A549 (cell line): ENCODE measurements at regions not wholly inside any gene's neighbourhood (a gene's known extent, or its start where the extent isn't known, plus 50 kb on each side); places are given as distances from the start of the nearest gene placed in this dataset.

Source experiments
- ATAC-seq, 2 experiments: fragments of 200-7000 bp in 1 of 2; fragments of >200 bp in 1 of 2; cut with Nextera tagmentation in 1 of 2; cut with Tn5 transposase in 1 of 2; 3 replicates each; pipeline versions ENCODE4 v1.8.0 to v1.9.1; 2018 to 2020; ENCODE audit warnings: mild to moderate bottlenecking in 1 of 2, moderate library complexity in 1 of 2
- CTCF ChIA-PET: fragments of 300-600 bp; sonication (Branson Sonifier 250); formaldehyde crosslinking; extraction: SDS; loops from one replicate; lab custom pipeline; 2021; ENCODE audit warnings: antibody characterized with exemption, inconsistent platforms; lab: Yijun Ruan, JAX
- POLR2A ChIA-PET: fragments of 350-600 bp; formaldehyde crosslinking; extraction: SDS; loops from one replicate; lab custom pipeline; 2021; ENCODE audit warnings: antibody characterized with exemption, inconsistent platforms; lab: Yijun Ruan, JAX
- DNase-seq, 2 experiments: peaks; one replicate each; pipeline versions ENCODE4 v3.0.0 to v3.0.0-alpha.2; 2011 to 2016; ENCODE audit warnings: low read depth in 1 of 2, low spot score in 1 of 2
- FAIRE-seq: peaks from 2 replicates; lab custom pipeline; 2011; peaks lifted over from hg19 to GRCh38; lab: Jason Lieb, UNC
- H3K27ac ChIP-seq, 2 experiments: fragments of >200 bp; sonication (Bioruptor Twin); formaldehyde crosslinking; 3 replicates each; pipeline ENCODE4 v1.5.1; 2016 to 2017
- H3K4me1 ChIP-seq: fragments of >200 bp; sonication (Bioruptor Twin); formaldehyde crosslinking; 3 replicates; pipeline ENCODE4 v1.6.1; 2016
- H3K4me2 ChIP-seq: fragments of >200 bp; sonication (Bioruptor Twin); formaldehyde crosslinking; 3 replicates; pipeline ENCODE4 v1.6.1; 2016
- H3K4me3 ChIP-seq: fragments of >200 bp; sonication (Bioruptor Twin); formaldehyde crosslinking; 3 replicates; pipeline ENCODE4 v1.5.1; 2016
- H3K9me3 ChIP-seq: fragments of >200 bp; sonication (Bioruptor Twin); formaldehyde crosslinking; 3 replicates; pipeline ENCODE4 v1.6.1; 2016
- ATOH8 ChIP-seq: fragments of 250-450 bp; sonication (Bioruptor Pico); IDR thresholded peaks from 2 replicates; pipeline ENCODE4 v1.5.0; 2020; ENCODE audit warnings: low read depth, mild to moderate bottlenecking, moderate library complexity
- CBX2 ChIP-seq: fragments of 200-600 bp; sonication (generic); IDR thresholded peaks from 2 replicates; pipeline ENCODE4 v1.6.1; 2016; ENCODE audit warnings: low read depth, mild to moderate bottlenecking, borderline replicate concordance
- CBX8 ChIP-seq: fragments of 200-600 bp; sonication (generic); IDR thresholded peaks from 2 replicates; pipeline ENCODE4 v1.6.1; 2016
- CEBPB ChIP-seq, 2 experiments: fragments of >200 bp in 1 of 2; sonication (Bioruptor Twin) in 1 of 2; formaldehyde crosslinking in 1 of 2; IDR thresholded peaks; 2 replicates each; pipeline ENCODE4 v1.6.1; 2012 to 2016
- CHD2 ChIP-seq: fragments of 150-350 bp; IDR thresholded peaks from 2 replicates; pipeline ENCODE4 v1.6.1; 2014; ENCODE audit warnings: low read length; ENCODE audit not compliant: partially characterized antibody
- ELK1 ChIP-seq: fragments of 150-350 bp; IDR thresholded peaks from 2 replicates; pipeline ENCODE4 v1.6.1; 2014; ENCODE audit warnings: low read depth, mild to moderate bottlenecking, low read length
- ESRRA ChIP-seq: fragments of 150-350 bp; IDR thresholded peaks from 2 replicates; pipeline ENCODE4 v1.6.1; 2014; ENCODE audit warnings: mild to moderate bottlenecking, low read length, borderline replicate concordance
- FOSB ChIP-seq: fragments of 250-450 bp; sonication (Bioruptor Pico); IDR thresholded peaks from 2 replicates; pipeline ENCODE4 v1.5.0; 2020; ENCODE audit warnings: mild to moderate bottlenecking, moderate library complexity
- GATA3 ChIP-seq: IDR thresholded peaks from 2 replicates; pipeline ENCODE4 v1.6.1; 2012; ENCODE audit warnings: borderline replicate concordance
- HEYL ChIP-seq: fragments of 250-450 bp; sonication (Bioruptor Pico); IDR thresholded peaks from 2 replicates; pipeline ENCODE4 v1.8.0; 2021; ENCODE audit warnings: mild to moderate bottlenecking, moderate library complexity
- HOXB5 ChIP-seq: fragments of 250-450 bp; sonication (Bioruptor Pico); IDR thresholded peaks from 2 replicates; pipeline ENCODE4 v1.5.0; 2020; ENCODE audit warnings: mild to moderate bottlenecking, moderate library complexity
- JUN ChIP-seq, 2 experiments: fragments of >200 bp; sonication (Bioruptor Twin); formaldehyde crosslinking; IDR thresholded peaks; 2 replicates in 1 of 2; 3 replicates in 1 of 2; pipeline ENCODE4 v1.6.1; 2016 to 2017
- KDM1A ChIP-seq: fragments of 200-600 bp; sonication (generic); IDR thresholded peaks from 2 replicates; pipeline ENCODE4 v1.6.1; 2016; ENCODE audit warnings: low read depth, mild to moderate bottlenecking
- KDM5A ChIP-seq: fragments of 200-600 bp; sonication (generic); IDR thresholded peaks from 2 replicates; pipeline ENCODE4 v1.6.1; 2016; ENCODE audit warnings: antibody characterized with exemption, mild to moderate bottlenecking
- MAFK ChIP-seq: fragments of 450-650 bp; IDR thresholded peaks from 2 replicates; pipeline ENCODE4 v1.6.1; 2014; ENCODE audit not compliant: partially characterized antibody
- MAZ ChIP-seq: fragments of 150-350 bp; IDR thresholded peaks from 2 replicates; pipeline ENCODE4 v1.6.1; 2014; ENCODE audit warnings: antibody characterized with exemption, low read depth, low read length, borderline replicate concordance
- NFE2L2 ChIP-seq: fragments of 150-350 bp; conservative IDR thresholded peaks from 2 replicates; pipeline ENCODE4 v1.6.1; 2014; ENCODE audit warnings: low read length
- NPAS2 ChIP-seq: fragments of 250-450 bp; sonication (Bioruptor Pico); IDR thresholded peaks from 2 replicates; pipeline ENCODE4 v1.8.0; 2022; ENCODE audit warnings: mild to moderate bottlenecking, moderate library complexity, borderline replicate concordance
- POLR2AphosphoS2 ChIP-seq: conservative IDR thresholded peaks from 2 replicates; pipeline ENCODE4 v1.6.1; 2012; ENCODE audit warnings: low read length, improper control_type of control experiment, inconsistent platforms
- RAD21 ChIP-seq, 2 experiments: fragments of >200 bp in 1 of 2; sonication (Bioruptor Twin) in 1 of 2; formaldehyde crosslinking in 1 of 2; IDR thresholded peaks in 1 of 2; conservative IDR thresholded peaks in 1 of 2; 2 replicates in 1 of 2; 3 replicates in 1 of 2; pipeline ENCODE4 v1.6.1; 2012 to 2018; ENCODE audit warnings: inconsistent platforms in 1 of 2
- RARB ChIP-seq: fragments of 250-450 bp; sonication (Bioruptor Pico); IDR thresholded peaks from 2 replicates; pipeline ENCODE4 v1.8.0; 2021; ENCODE audit warnings: mild to moderate bottlenecking, moderate library complexity
- RCOR1 ChIP-seq: fragments of 150-350 bp; IDR thresholded peaks from 2 replicates; pipeline ENCODE4 v1.6.1; 2014; ENCODE audit warnings: antibody characterized with exemption, low read length, low read depth
- RFX5 ChIP-seq: fragments of 450-650 bp; IDR thresholded peaks from 2 replicates; pipeline ENCODE4 v1.7.1; 2014; ENCODE audit warnings: antibody characterized with exemption, mild to moderate bottlenecking, moderate library complexity
- SMC3 ChIP-seq: fragments of >200 bp; sonication (Bioruptor Twin); formaldehyde crosslinking; IDR thresholded peaks from 3 replicates; pipeline ENCODE4 v1.6.1; 2018; ENCODE audit warnings: inconsistent platforms
- TP53 ChIP-seq: fragments of 250-450 bp; sonication (Bioruptor Pico); IDR thresholded peaks from 2 replicates; pipeline ENCODE4 v1.5.0; 2021; ENCODE audit warnings: mild to moderate bottlenecking, moderate library complexity
- ZSCAN20 ChIP-seq: fragments of 250-450 bp; sonication (Bioruptor Pico); IDR thresholded peaks from 2 replicates; pipeline ENCODE4 v1.8.0; 2022; ENCODE audit warnings: mild to moderate bottlenecking, moderate library complexity
- WGBS: methylation state at CpG from one replicate; pipeline ENCODE4 v1.1.6; 2017; ENCODE audit errors: missing lambda C conversion rate; 5-methylcytosine and 5-hydroxymethylcytosine counted together
- TF ChIP-seq, protein P1 (sequence below): fragments of >200 bp; sonication (Bioruptor Twin); formaldehyde crosslinking; IDR thresholded peaks from 2 replicates; pipeline ENCODE4 v1.6.1; 2016
- TF ChIP-seq, protein P2 (sequence below): IDR thresholded peaks from 2 replicates; pipeline ENCODE4 v1.6.1; 2012; ENCODE audit warnings: low read depth, borderline replicate concordance
- TF ChIP-seq, protein P3 (sequence below): IDR thresholded peaks from 2 replicates; pipeline ENCODE4 v1.6.1; 2012
- TF ChIP-seq, protein P4 (sequence below): fragments of 450-650 bp; IDR thresholded peaks from 2 replicates; pipeline ENCODE4 v1.6.1; 2014; ENCODE audit warnings: antibody characterized with exemption

- no peaks in the 10 kb centered on the region for H3K4me1 ChIP-seq
- WGBS, result 0% methylated on average over 1 of the region's 1 CpG
- no peak overlapping the region for H3K4me2 ChIP-seq
- H3K9me3 ChIP-seq, result no peaks in the 10 kb centered on the region; the same call in 2 of the 3 replicates
- CTCF ChIA-PET, result interaction anchor here (1.5 kb wide), 1 partner anchor 31 kb away, joined by 3 read pairs; no protein-coding TSS in a partner anchor
- TF ChIP-seq ESRRA (no peak), CBX2 (no peak), GATA3 (no peak), SMC3 (no peak)
- TF ChIP-seq, protein P1, sequence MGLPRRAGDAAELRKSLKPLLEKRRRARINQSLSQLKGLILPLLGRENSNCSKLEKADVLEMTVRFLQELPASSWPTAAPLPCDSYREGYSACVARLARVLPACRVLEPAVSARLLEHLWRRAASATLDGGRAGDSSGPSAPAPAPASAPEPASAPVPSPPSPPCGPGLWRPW, result no peak
- TF ChIP-seq, protein P2, sequence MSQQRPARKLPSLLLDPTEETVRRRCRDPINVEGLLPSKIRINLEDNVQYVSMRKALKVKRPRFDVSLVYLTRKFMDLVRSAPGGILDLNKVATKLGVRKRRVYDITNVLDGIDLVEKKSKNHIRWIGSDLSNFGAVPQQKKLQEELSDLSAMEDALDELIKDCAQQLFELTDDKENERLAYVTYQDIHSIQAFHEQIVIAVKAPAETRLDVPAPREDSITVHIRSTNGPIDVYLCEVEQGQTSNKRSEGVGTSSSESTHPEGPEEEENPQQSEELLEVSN, result no peak
- DNase-seq (no peak), ATAC-seq (no peak), FAIRE-seq (no peak)
- POLR2A ChIA-PET, result no interaction called here
- no peak overlapping the region for H3K27ac ChIP-seq
- no peak overlapping the region for H3K4me3 ChIP-seq
Observed at GRCh38 chr16:64778777-64779176, 343.1 kb downstream of the CDH11 start.

- TF ChIP-seq KDM5A (no peak), FOSB (no peak), POLR2AphosphoS2 (no peak), NPAS2 (CRISPR knock-in tag) (no peak), SMC3 (no peak), MAFK (no peak), ATOH8 (CRISPR knock-in tag) (no peak), NFE2L2 (no peak), KDM1A (no peak), HEYL (CRISPR knock-in tag) (no peak), ZSCAN20 (CRISPR knock-in tag) (no peak), CHD2 (no peak)
- TF ChIP-seq, protein P3, sequence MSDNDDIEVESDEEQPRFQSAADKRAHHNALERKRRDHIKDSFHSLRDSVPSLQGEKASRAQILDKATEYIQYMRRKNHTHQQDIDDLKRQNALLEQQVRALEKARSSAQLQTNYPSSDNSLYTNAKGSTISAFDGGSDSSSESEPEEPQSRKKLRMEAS, result no peak
- ChIA-PET CTCF (no interaction called here), POLR2A (no interaction called here)
- FAIRE-seq (no peak), DNase-seq (no peak), ATAC-seq (no peak)
- H3K4me3 ChIP-seq, result no peak overlapping the region
- no peaks in the 10 kb centered on the region for H3K4me1 ChIP-seq
- no peaks in the 10 kb centered on the region; the same call in 2 of the 3 replicates for H3K9me3 ChIP-seq
- 18% methylated on average over 2 of the region's 2 CpGs for whole genome bisulfite sequencing
- no peak overlapping the region for H3K27ac ChIP-seq
- H3K4me2 ChIP-seq, result no peak overlapping the region
Observed at GRCh38 chr16:64773638-64774037, 348.2 kb downstream of the CDH11 start.

- CTCF ChIA-PET, result no interaction called here
Observed at GRCh38 chr16:64773184-64773583, 348.7 kb downstream of the CDH11 start.

DNA sequence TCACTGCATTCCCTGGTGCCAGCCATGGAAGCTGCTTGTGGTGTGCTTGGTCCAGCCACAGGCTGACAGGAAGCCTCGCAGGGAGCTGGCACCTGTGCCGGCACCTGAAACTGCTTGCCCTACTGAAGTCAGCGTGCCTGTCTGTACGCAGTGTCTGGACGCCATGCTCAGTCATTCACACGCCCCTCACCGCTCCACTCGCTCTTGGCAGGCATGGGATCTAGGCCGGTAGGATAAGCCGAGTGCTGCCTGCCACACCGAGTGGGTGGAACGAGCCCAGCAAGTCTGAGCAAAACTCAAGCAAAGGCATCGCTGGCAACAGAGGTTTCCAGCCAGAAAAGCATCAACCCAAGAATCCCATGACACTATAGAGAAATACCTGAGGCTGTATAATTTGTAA, 350.6 kb downstream of the CDH11 start:
- Histone ChIP-seq H3K9me3 (no peaks in the 10 kb centered on the region), H3K4me1 (no peaks in the 10 kb centered on the region), H3K4me3 (no peak overlapping the region), H3K27ac (no peak overlapping the region), H3K4me2 (no peak overlapping the region)
- ATAC-seq (no peak), FAIRE-seq (no peak), DNase-seq (no peak)
- ChIA-PET CTCF (no interaction called here), POLR2A (no interaction called here)
- WGBS, result 18% methylated on average over 7 of the region's 13 CpGs
- TF ChIP-seq RAD21 (conservative IDR thresholded peaks at IDR 0.05 in 1 of 2, IDR thresholded peaks at IDR 0.05 in 1 of 2) (no peak), RCOR1 (no peak), CHD2 (no peak), MAFK (no peak), CEBPB (IDR thresholded peaks at IDR 0.05) (no peak), POLR2AphosphoS2 (no peak), FOSB (no peak), NPAS2 (CRISPR knock-in tag) (no peak), ELK1 (no peak), MAZ (no peak), JUN (IDR thresholded peaks at IDR 0.05) (no peak), TP53 (CRISPR knock-in tag) (no peak)
- TF ChIP-seq, protein P3, result no peak
- TF ChIP-seq, protein P4, sequence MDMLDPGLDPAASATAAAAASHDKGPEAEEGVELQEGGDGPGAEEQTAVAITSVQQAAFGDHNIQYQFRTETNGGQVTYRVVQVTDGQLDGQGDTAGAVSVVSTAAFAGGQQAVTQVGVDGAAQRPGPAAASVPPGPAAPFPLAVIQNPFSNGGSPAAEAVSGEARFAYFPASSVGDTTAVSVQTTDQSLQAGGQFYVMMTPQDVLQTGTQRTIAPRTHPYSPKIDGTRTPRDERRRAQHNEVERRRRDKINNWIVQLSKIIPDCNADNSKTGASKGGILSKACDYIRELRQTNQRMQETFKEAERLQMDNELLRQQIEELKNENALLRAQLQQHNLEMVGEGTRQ, result no peak

More at GRCh38 chr16:64773184-64773583, 348.7 kb downstream of the CDH11 start:
- Histone ChIP-seq H3K4me2 (no peak overlapping the region), H3K4me3 (no peak overlapping the region), H3K27ac (no peak overlapping the region), H3K9me3 (no peaks in the 10 kb centered on the region; the same call in 2 of the 3 replicates), H3K4me1 (no peaks in the 10 kb centered on the region)
- ATAC-seq (no peak), FAIRE-seq (no peak), DNase-seq (no peak)
- 15% methylated on average over 3 of the region's 3 CpGs for WGBS
- TF ChIP-seq CBX8 (no peak), CBX2 (no peak), RFX5 (no peak), KDM5A (no peak), RARB (CRISPR knock-in tag) (no peak), HOXB5 (CRISPR knock-in tag) (no peak)
- POLR2A ChIA-PET, result no interaction called here
